H9 (cell line): ENCODE measurements at regions not wholly inside any gene's neighbourhood (a gene's known extent, or its start where the extent isn't known, plus 50 kb on each side); places are given as distances from the start of the nearest gene placed in this dataset.

Source experiments
- DNase-seq: peaks from one replicate; pipeline ENCODE4 v3.0.0-alpha.2; 2017
- H2AFZ ChIP-seq: one replicate; pipeline ENCODE4 v1.6.1; 2013; ENCODE audit warnings: mild to moderate bottlenecking, low read length, control low read depth, moderate library complexity
- H2AK5ac ChIP-seq: 2 replicates; pipeline ENCODE4 v1.6.1; 2013; ENCODE audit warnings: low read length, control low read depth, mixed read lengths; ENCODE audit not compliant: insufficient read length
- H2BK120ac ChIP-seq: one replicate; pipeline ENCODE4 v1.6.1; 2013; ENCODE audit warnings: low read depth, mild to moderate bottlenecking, low read length, control low read depth, inconsistent platforms; ENCODE audit not compliant: poor library complexity, severe bottlenecking
- H2BK12ac ChIP-seq: 2 replicates; pipeline ENCODE4 v1.6.1; 2013; ENCODE audit warnings: low read length, control low read depth, mixed read lengths, low read depth; ENCODE audit not compliant: insufficient read length
- H2BK15ac ChIP-seq: 2 replicates; pipeline ENCODE4 v1.6.1; 2013; ENCODE audit warnings: low read depth, low read length, control low read depth
- H2BK20ac ChIP-seq: one replicate; pipeline ENCODE4 v1.6.1; 2013; ENCODE audit warnings: low read depth, mild to moderate bottlenecking, low read length, control low read depth, inconsistent platforms; ENCODE audit not compliant: poor library complexity, severe bottlenecking
- H2BK5ac ChIP-seq: 2 replicates; pipeline ENCODE4 v1.6.1; 2013; ENCODE audit warnings: low read length, control low read depth, mixed read lengths; ENCODE audit not compliant: insufficient read length
- H3K14ac ChIP-seq: 2 replicates; pipeline ENCODE4 v1.6.1; 2013; ENCODE audit warnings: low read length, control low read depth; ENCODE audit not compliant: insufficient read depth
- H3K18ac ChIP-seq: 2 replicates; pipeline ENCODE4 v1.6.1; 2013; ENCODE audit warnings: low read depth, mild to moderate bottlenecking, mixed read lengths, low read length, control low read depth; ENCODE audit not compliant: insufficient read length
- H3K23ac ChIP-seq: 2 replicates; pipeline ENCODE4 v1.6.1; 2013; ENCODE audit warnings: low read length, control low read depth, mixed read lengths, low read depth; ENCODE audit not compliant: insufficient read length
- H3K23me2 ChIP-seq: 2 replicates; pipeline ENCODE4 v1.6.1; 2013; ENCODE audit warnings: low read depth, mild to moderate bottlenecking, mixed read lengths, low read length, control low read depth; ENCODE audit not compliant: insufficient read length, poor library complexity, severe bottlenecking
- H3K27ac ChIP-seq: 2 replicates; pipeline ENCODE4 v1.5.1; 2013; ENCODE audit warnings: low read length, control low read depth, mixed read lengths, low read depth; ENCODE audit not compliant: insufficient read length
- H3K27me3 ChIP-seq: 2 replicates; pipeline ENCODE4 v1.6.1; 2013; ENCODE audit warnings: low read length, control low read depth, inconsistent platforms; ENCODE audit not compliant: insufficient read depth
- H3K4ac ChIP-seq: 2 replicates; pipeline ENCODE4 v1.6.1; 2013; ENCODE audit warnings: low read depth, mild to moderate bottlenecking, control low read depth, inconsistent platforms, low read length, moderate library complexity
- H3K4me1 ChIP-seq: 2 replicates; pipeline ENCODE4 v1.6.1; 2013; ENCODE audit warnings: low read length, control low read depth, inconsistent platforms; ENCODE audit not compliant: insufficient read depth
- H3K4me2 ChIP-seq: 2 replicates; pipeline ENCODE4 v1.6.1; 2013; ENCODE audit warnings: low read length, control low read depth, mixed read lengths; ENCODE audit not compliant: insufficient read length, insufficient read depth
- H3K56ac ChIP-seq: 2 replicates; pipeline ENCODE4 v1.6.1; 2013; ENCODE audit warnings: low read depth, mild to moderate bottlenecking, mixed read lengths, low read length, control low read depth; ENCODE audit not compliant: insufficient read length
- H3K79me1 ChIP-seq: 2 replicates; pipeline ENCODE4 v1.6.1; 2013; ENCODE audit warnings: low read depth, mild to moderate bottlenecking, moderate library complexity, low read length, control low read depth, inconsistent platforms; ENCODE audit not compliant: insufficient read depth, poor library complexity, severe bottlenecking
- H3K79me2 ChIP-seq: 2 replicates; pipeline ENCODE4 v1.6.1; 2013; ENCODE audit warnings: low read length, control low read depth, inconsistent platforms; ENCODE audit not compliant: insufficient read depth
- H3K9ac ChIP-seq: 2 replicates; pipeline ENCODE4 v1.6.1; 2013; ENCODE audit warnings: low read length, control low read depth, mixed read lengths; ENCODE audit not compliant: insufficient read length; ENCODE audit errors: extremely low read depth
- H3K9me3 ChIP-seq: one replicate; pipeline ENCODE4 v1.6.1; 2013; ENCODE audit warnings: low read depth, low read length, inconsistent platforms; ENCODE audit not compliant: control insufficient read depth
- H3T11ph ChIP-seq: one replicate; pipeline ENCODE4 v1.6.1; 2013; ENCODE audit warnings: mild to moderate bottlenecking, low read length, control low read depth, inconsistent platforms
- H4K20me1 ChIP-seq: one replicate; pipeline ENCODE4 v1.6.1; 2013; ENCODE audit not compliant: control insufficient read depth, insufficient read length, insufficient read depth
- H4K5ac ChIP-seq: 2 replicates; pipeline ENCODE4 v1.6.1; 2013; ENCODE audit warnings: low read depth, mild to moderate bottlenecking, mixed read lengths, low read length, control low read depth; ENCODE audit not compliant: insufficient read length
- H4K8ac ChIP-seq: replicated peaks from 2 replicates; pipeline ENCODE4 v1.6.1; 2013; ENCODE audit warnings: low read length, control low read depth, mixed read lengths, low read depth; ENCODE audit not compliant: insufficient read length
- H4K91ac ChIP-seq: 2 replicates; pipeline ENCODE4 v1.6.1; 2013; ENCODE audit warnings: low read depth, mild to moderate bottlenecking, moderate library complexity, mixed read lengths, low read length, control low read depth; ENCODE audit not compliant: insufficient read length
- H3K27ac Mint-ChIP-seq, 3 experiments: 2 replicates in 2 of 3; 3 replicates in 1 of 3; pipeline ENCODE4 v1.8.0; 2020 to 2021; ENCODE audit warnings: mixed read lengths in 3 of 3, mild to moderate bottlenecking in 1 of 3, moderate library complexity in 1 of 3
- H3K27me3 Mint-ChIP-seq: 2 replicates; pipeline ENCODE4 v1.8.0; 2021; ENCODE audit warnings: low read depth, mild to moderate bottlenecking, moderate library complexity, mixed read lengths
- H3K36me3 Mint-ChIP-seq, 3 experiments: 2 replicates in 2 of 3; 3 replicates in 1 of 3; pipeline ENCODE4 v1.8.0; 2020 to 2021; ENCODE audit warnings: low read depth in 3 of 3, mixed read lengths in 3 of 3; ENCODE audit not compliant: insufficient read depth in 1 of 3
- H3K4me1 Mint-ChIP-seq, 2 experiments: 2 replicates each; pipeline ENCODE4 v1.8.0; 2020; ENCODE audit warnings: mixed read lengths in 2 of 2
- H3K4me3 Mint-ChIP-seq, 2 experiments: 2 replicates in 1 of 2; 3 replicates in 1 of 2; pipeline ENCODE4 v1.8.0; 2020 to 2021; ENCODE audit warnings: mild to moderate bottlenecking in 2 of 2, mixed read lengths in 2 of 2, moderate library complexity in 1 of 2
- H3K9me3 Mint-ChIP-seq, 2 experiments: 2 replicates in 1 of 2; 3 replicates in 1 of 2; pipeline ENCODE4 v1.8.0; 2020; ENCODE audit warnings: mild to moderate bottlenecking in 2 of 2, mixed read lengths in 2 of 2, moderate library complexity in 1 of 2
- WGBS: extraction: QIAGEN DNeasy Blood & Tissue Kit; methylation state at CpG from one replicate; pipeline ENCODE4 v1.1.7; 2013; ENCODE audit warnings: missing lambda C conversion rate, low lambda C conversion rate, mixed read lengths; ENCODE audit not compliant: insufficient read length; ENCODE audit errors: extremely low coverage; 5-methylcytosine and 5-hydroxymethylcytosine counted together
- TF ChIP-seq, protein P1 (sequence below): fragments of 200-600 bp; sonication (generic); conservative IDR thresholded peaks from 3 replicates; pipeline ENCODE4 v1.8.0; 2021; ENCODE audit warnings: antibody characterized with exemption, mild to moderate bottlenecking

DNA sequence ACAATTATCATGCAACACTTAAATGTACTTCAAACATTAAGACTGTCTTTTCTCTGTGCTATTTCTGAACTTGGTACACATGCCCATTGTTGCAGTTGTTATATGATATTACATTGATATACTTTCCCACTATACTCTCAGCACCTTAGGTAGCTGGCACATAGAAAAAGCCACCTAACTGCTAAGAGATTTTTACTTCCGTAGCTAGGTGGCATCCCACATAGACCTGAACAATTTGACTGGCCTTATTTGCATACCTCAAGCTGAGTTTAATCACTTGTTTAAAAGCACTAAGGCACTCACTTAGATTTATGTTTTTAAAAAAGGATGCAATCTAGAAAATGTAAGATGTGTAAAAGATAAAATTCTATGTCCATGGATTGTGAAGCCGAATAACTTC lies 194.2 kb downstream of the POU4F1 start:
- Histone ChIP-seq H3K4me2 (no peak overlapping the region), H4K91ac (no peak overlapping the region), H3K14ac (no peak overlapping the region), H2BK15ac (no peak overlapping the region), H3K18ac (no peak overlapping the region), H2BK20ac (no peak overlapping the region), H3K9ac (no peak overlapping the region), H3T11ph (no peak overlapping the region), H3K27ac (no peak overlapping the region), H3K23ac (no peak overlapping the region), H3K56ac (no peak overlapping the region), H2BK12ac (no peak overlapping the region), H4K8ac (no peak overlapping the region), H3K23me2 (no peaks in the 10 kb centered on the region), H2BK5ac (no peak overlapping the region), H3K79me2 (no peaks in the 10 kb centered on the region), H3K4me1 (no peaks in the 10 kb centered on the region), H3K4ac (no peak overlapping the region), H2AFZ (no peak overlapping the region), H2AK5ac (no peak overlapping the region), H4K20me1 (no peaks in the 10 kb centered on the region), H4K5ac (no peak overlapping the region), H2BK120ac (no peak overlapping the region), H3K27me3 (no peaks in the 10 kb centered on the region), H3K9me3 (no peaks in the 10 kb centered on the region), H3K79me1 (no peaks in the 10 kb centered on the region)
- H3K4me1 Mint-ChIP-seq: peaks cover 0 to 4% of the 10 kb centered on the region in 2 experiments; a peak in 3 of 4 replicates
- no peaks in the 10 kb centered on the region for H3K36me3 Mint-ChIP-seq
- H3K27ac Mint-ChIP-seq: no peak overlapping the region; a peak in 1 of 7 replicates
- DNase-seq: no peak
- no peaks in the 10 kb centered on the region for H3K9me3 Mint-ChIP-seq
- TF ChIP-seq, protein P1, sequence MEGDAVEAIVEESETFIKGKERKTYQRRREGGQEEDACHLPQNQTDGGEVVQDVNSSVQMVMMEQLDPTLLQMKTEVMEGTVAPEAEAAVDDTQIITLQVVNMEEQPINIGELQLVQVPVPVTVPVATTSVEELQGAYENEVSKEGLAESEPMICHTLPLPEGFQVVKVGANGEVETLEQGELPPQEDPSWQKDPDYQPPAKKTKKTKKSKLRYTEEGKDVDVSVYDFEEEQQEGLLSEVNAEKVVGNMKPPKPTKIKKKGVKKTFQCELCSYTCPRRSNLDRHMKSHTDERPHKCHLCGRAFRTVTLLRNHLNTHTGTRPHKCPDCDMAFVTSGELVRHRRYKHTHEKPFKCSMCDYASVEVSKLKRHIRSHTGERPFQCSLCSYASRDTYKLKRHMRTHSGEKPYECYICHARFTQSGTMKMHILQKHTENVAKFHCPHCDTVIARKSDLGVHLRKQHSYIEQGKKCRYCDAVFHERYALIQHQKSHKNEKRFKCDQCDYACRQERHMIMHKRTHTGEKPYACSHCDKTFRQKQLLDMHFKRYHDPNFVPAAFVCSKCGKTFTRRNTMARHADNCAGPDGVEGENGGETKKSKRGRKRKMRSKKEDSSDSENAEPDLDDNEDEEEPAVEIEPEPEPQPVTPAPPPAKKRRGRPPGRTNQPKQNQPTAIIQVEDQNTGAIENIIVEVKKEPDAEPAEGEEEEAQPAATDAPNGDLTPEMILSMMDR: peak; percentile 33; the same call in 2 of the 3 replicates
- WGBS: no CpG with 5 or more reads among the region's 2 CpGs
- no peaks in the 10 kb centered on the region for H3K27me3 Mint-ChIP-seq
- no peak overlapping the region for H3K4me3 Mint-ChIP-seq
